DOHH2 (cell line): ENCODE measurements at regions not wholly inside any gene's neighbourhood (a gene's known extent, or its start where the extent isn't known, plus 50 kb on each side); places are given as distances from the start of the nearest gene placed in this dataset.

Experiments used
- H3F3A ChIP-seq: fragments of 200-600 bp; sonication (generic), shearing (Covaris generic); 2 replicates; pipeline ENCODE4 v1.6.0; 2016; ENCODE audit warnings: antibody characterized with exemption, mild to moderate bottlenecking; ENCODE audit not compliant: control insufficient read depth, insufficient read depth
- H3K27ac ChIP-seq: fragments of 200-600 bp; sonication (generic); 2 replicates; pipeline ENCODE4 v1.5.1; 2014; ENCODE audit warnings: low read depth, mild to moderate bottlenecking, low read length, moderate library complexity
- H3K27me3 ChIP-seq: fragments of 200-600 bp; sonication (generic); 2 replicates; pipeline ENCODE4 v1.6.1; 2014; ENCODE audit warnings: mild to moderate bottlenecking, low read length, mixed read lengths; ENCODE audit not compliant: control insufficient read depth
- H3K36me3 ChIP-seq: fragments of 200-600 bp; sonication (generic); 2 replicates; pipeline ENCODE4 v1.6.1; 2014; ENCODE audit warnings: mild to moderate bottlenecking, low read length, moderate library complexity, mixed read lengths; ENCODE audit not compliant: control insufficient read depth
- H3K4me1 ChIP-seq: fragments of 200-600 bp; sonication (generic); 2 replicates; pipeline ENCODE4 v1.6.1; 2014; ENCODE audit warnings: mild to moderate bottlenecking, low read length, mixed read lengths; ENCODE audit not compliant: control insufficient read depth
- H3K4me2 ChIP-seq: fragments of 200-600 bp; sonication (generic); 2 replicates; pipeline ENCODE4 v1.6.0; 2014; ENCODE audit warnings: mild to moderate bottlenecking, low read length, moderate library complexity
- H3K4me3 ChIP-seq: fragments of 200-600 bp; sonication (generic); 2 replicates; pipeline ENCODE4 v1.5.1; 2014; ENCODE audit warnings: mild to moderate bottlenecking, low read length, mixed read lengths
- H3K79me2 ChIP-seq: fragments of 200-600 bp; sonication (generic); 2 replicates; pipeline ENCODE4 v1.6.1; 2014; ENCODE audit warnings: mild to moderate bottlenecking, low read length, mixed read lengths; ENCODE audit not compliant: control insufficient read depth
- H3K9me2 ChIP-seq: fragments of 200-600 bp; sonication (generic); replicated peaks from 2 replicates; pipeline ENCODE4 v1.6.1; 2014; ENCODE audit warnings: mild to moderate bottlenecking, low read length, mixed read lengths; ENCODE audit not compliant: control insufficient read depth
- H3K9me3 ChIP-seq: fragments of 200-600 bp; sonication (generic); 2 replicates; pipeline ENCODE4 v1.6.1; 2014; ENCODE audit warnings: antibody characterized with exemption, low read length, mixed read lengths; ENCODE audit not compliant: control insufficient read depth, insufficient read depth
- H4K20me1 ChIP-seq: fragments of 200-600 bp; sonication (generic); 2 replicates; pipeline ENCODE4 v1.6.0; 2014; ENCODE audit warnings: low read depth, mild to moderate bottlenecking, antibody characterized with exemption, low read length, moderate library complexity; ENCODE audit not compliant: control insufficient read depth, insufficient read depth
- CTCF ChIP-seq: fragments of 200-600 bp; sonication (generic); IDR thresholded peaks from one replicate; pipeline ENCODE4 v1.5.1; 2014; ENCODE audit warnings: antibody characterized with exemption, mild to moderate bottlenecking, low read depth, low read length; ENCODE audit not compliant: poor library complexity, severe bottlenecking
- EZH2phosphoT487 ChIP-seq: fragments of 200-600 bp; sonication (generic); IDR thresholded peaks from 2 replicates; pipeline ENCODE4 v1.6.1; 2017; ENCODE audit warnings: borderline replicate concordance, mild to moderate bottlenecking, antibody characterized with exemption, low read length, moderate library complexity, mixed read lengths

GRCh38 chr5:10030219-10030831, 219.4 kb downstream of the ATPSCKMT start:
- H3K27ac ChIP-seq = no peak overlapping the region
- H3K4me1 ChIP-seq = no peaks in the 10 kb centered on the region
- H3K4me2 ChIP-seq = no peak overlapping the region
- no peaks in the 10 kb centered on the region for H3K79me2 ChIP-seq
- no peaks in the 10 kb centered on the region for H4K20me1 ChIP-seq
- no peaks in the 10 kb centered on the region for H3K9me3 ChIP-seq
- no peaks in the 10 kb centered on the region for H3K27me3 ChIP-seq
- H3K9me2 ChIP-seq = no peaks in the 10 kb centered on the region
- H3K36me3 ChIP-seq = no peaks in the 10 kb centered on the region
- TF ChIP-seq CTCF = no peak
- TF ChIP-seq EZH2phosphoT487 = no peak
- H3K4me3 ChIP-seq = no peak overlapping the region
- H3F3A ChIP-seq = no peaks in the 10 kb centered on the region

- no peak for TF ChIP-seq CTCF
- TF ChIP-seq EZH2phosphoT487 = no peak
- Histone ChIP-seq H4K20me1 (no peaks in the 10 kb centered on the region), H3K4me3 (no peak overlapping the region), H3K9me2 (no peaks in the 10 kb centered on the region), H3F3A (no peaks in the 10 kb centered on the region), H3K36me3 (no peaks in the 10 kb centered on the region), H3K4me1 (no peaks in the 10 kb centered on the region), H3K79me2 (no peaks in the 10 kb centered on the region), H3K27me3 (no peaks in the 10 kb centered on the region), H3K4me2 (no peak overlapping the region), H3K27ac (no peak overlapping the region), H3K9me3 (no peaks in the 10 kb centered on the region)
These were observed 226.2 kb downstream of the ATPSCKMT start for GRCh38 chr5:10023494-10023893.

- H3K9me3 ChIP-seq = no peaks in the 10 kb centered on the region
- no peak overlapping the region for H3K27ac ChIP-seq
- H3K4me2 ChIP-seq = no peak overlapping the region
- no peaks in the 10 kb centered on the region for H3F3A ChIP-seq
- no peaks in the 10 kb centered on the region for H3K9me2 ChIP-seq
- H3K4me1 ChIP-seq = no peaks in the 10 kb centered on the region
- H3K36me3 ChIP-seq = no peaks in the 10 kb centered on the region
- TF ChIP-seq EZH2phosphoT487 = no peak
- TF ChIP-seq CTCF = no peak
- H3K4me3 ChIP-seq = no peak overlapping the region
- no peaks in the 10 kb centered on the region for H3K27me3 ChIP-seq
- no peaks in the 10 kb centered on the region for H3K79me2 ChIP-seq
- no peaks in the 10 kb centered on the region for H4K20me1 ChIP-seq
These were observed 228.4 kb downstream of the ATPSCKMT start for GRCh38 chr5:10021248-10021647.
